Prostate gland (tissue), 2 donors: ENCODE measurements at regions not wholly inside any gene's neighbourhood (a gene's known extent, or its start where the extent isn't known, plus 50 kb on each side); places are given as distances from the start of the nearest gene placed in this dataset.

Experiments
- POLR2A ChIP-seq: fragments of 450-650 bp; IDR thresholded peaks from one replicate; pipeline ENCODE4 v1.6.1; 2016; ENCODE audit warnings: antibody characterized with exemption, mild to moderate bottlenecking
- POLR2AphosphoS5 ChIP-seq: sonication (generic); formaldehyde crosslinking; IDR thresholded peaks from one replicate; pipeline ENCODE4 v1.6.1; 2017; ENCODE audit warnings: antibody characterized with exemption
- TF ChIP-seq, protein P1 (sequence below), 4 experiments: fragments of 200-600 bp in 2 of 4; fragments of 450-650 bp in 2 of 4; sonication (generic) in 2 of 4; IDR thresholded peaks; 1 replicate in 3 of 4; 2 replicates in 1 of 4; pipeline ENCODE4 v1.5.1; 2016 to 2019; ENCODE audit warnings: antibody characterized with exemption in 4 of 4, mild to moderate bottlenecking in 2 of 4, moderate library complexity in 2 of 4

DNA sequence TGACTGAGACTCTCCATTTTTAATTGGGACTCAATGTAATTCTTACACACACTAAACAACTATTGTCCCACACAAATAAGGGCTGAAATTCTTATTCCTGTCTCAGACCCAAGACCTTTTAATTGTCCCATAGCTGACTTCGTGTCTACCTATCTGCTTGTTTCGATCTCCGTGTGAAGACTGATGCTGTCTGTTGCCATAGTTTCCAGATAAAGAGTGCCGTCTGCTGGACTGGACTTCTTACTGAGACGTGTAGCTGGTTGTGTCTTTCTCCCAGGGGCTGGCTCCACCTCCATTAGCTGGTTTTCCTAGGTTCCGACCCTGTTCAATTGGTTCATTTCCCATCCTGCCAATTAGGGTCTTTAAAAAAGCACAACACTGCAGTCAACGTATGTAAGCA lies 235.3 kb upstream of the PLXNA2 start:
- TF ChIP-seq, protein P1, sequence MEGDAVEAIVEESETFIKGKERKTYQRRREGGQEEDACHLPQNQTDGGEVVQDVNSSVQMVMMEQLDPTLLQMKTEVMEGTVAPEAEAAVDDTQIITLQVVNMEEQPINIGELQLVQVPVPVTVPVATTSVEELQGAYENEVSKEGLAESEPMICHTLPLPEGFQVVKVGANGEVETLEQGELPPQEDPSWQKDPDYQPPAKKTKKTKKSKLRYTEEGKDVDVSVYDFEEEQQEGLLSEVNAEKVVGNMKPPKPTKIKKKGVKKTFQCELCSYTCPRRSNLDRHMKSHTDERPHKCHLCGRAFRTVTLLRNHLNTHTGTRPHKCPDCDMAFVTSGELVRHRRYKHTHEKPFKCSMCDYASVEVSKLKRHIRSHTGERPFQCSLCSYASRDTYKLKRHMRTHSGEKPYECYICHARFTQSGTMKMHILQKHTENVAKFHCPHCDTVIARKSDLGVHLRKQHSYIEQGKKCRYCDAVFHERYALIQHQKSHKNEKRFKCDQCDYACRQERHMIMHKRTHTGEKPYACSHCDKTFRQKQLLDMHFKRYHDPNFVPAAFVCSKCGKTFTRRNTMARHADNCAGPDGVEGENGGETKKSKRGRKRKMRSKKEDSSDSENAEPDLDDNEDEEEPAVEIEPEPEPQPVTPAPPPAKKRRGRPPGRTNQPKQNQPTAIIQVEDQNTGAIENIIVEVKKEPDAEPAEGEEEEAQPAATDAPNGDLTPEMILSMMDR (IDR thresholded peaks at IDR 0.05): no peak
- no peak for TF ChIP-seq POLR2AphosphoS5
- TF ChIP-seq POLR2A: no peak
